RPMI8226 (cell line): ENCODE measurements at regions not wholly inside any gene's neighbourhood (a gene's known extent, or its start where the extent isn't known, plus 50 kb on each side); places are given as distances from the start of the nearest gene placed in this dataset.
"Not testable (repeated sequence)": the region's sequence is repeated elsewhere in the genome, so short reads cannot be mapped to it uniquely, and the experiment has no call there.

Experiments
- DNase-seq: peaks from one replicate; pipeline ENCODE4 v3.0.0-alpha.2; 2015

GRCh38 chr10:56551037-56551436 lies 190.0 kb upstream of the ZWINT start:
- DNase-seq, result no peak

DNA sequence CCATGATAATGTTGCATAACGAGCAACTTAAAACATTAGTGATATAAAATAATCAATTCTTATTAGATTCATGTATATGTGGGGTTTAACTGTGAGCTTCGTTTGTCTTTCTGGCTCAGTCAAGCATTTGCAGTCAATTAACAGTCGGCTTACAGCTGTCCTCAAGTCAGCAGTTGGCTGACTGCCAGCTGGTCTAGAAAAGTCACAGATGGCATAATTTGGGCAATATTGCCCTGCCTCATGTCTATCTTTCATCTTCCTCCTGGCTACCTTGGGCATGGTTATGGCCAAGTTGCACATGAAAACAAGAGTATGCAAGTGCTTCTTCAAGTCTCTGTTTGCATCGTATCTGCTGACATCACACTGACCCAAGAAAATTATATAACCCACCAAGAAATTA lies 186.1 kb upstream of the ZWINT start:
- peak; percentile 64 for DNase-seq

GRCh38 chr10:56537984-56538383 lies 176.9 kb upstream of the ZWINT start:
- no peak for DNase-seq

GRCh38 chr10:56522166-56522565 lies 161.1 kb upstream of the ZWINT start:
- no peak for DNase-seq

DNA sequence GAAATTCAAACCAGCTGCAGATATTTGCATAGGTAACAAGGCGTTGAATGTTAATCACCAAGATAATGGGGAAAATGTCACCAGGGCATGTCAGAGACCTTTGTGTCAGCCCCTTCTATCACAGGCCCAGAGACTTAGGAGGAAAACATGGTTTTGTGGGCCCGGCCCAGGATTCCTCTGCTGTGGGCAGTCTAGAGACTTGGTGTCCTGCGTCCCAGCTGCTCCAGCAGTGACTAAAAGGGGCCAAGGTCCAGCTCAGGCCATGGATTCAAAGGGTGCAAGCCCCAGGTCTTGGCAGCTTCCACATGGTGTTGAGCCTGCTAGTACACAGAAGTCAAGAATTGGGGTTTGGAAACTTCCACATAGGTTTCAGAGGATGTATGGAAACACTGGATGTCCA lies 147.5 kb upstream of the ZWINT start:
- DNase-seq, result no peak

DNA sequence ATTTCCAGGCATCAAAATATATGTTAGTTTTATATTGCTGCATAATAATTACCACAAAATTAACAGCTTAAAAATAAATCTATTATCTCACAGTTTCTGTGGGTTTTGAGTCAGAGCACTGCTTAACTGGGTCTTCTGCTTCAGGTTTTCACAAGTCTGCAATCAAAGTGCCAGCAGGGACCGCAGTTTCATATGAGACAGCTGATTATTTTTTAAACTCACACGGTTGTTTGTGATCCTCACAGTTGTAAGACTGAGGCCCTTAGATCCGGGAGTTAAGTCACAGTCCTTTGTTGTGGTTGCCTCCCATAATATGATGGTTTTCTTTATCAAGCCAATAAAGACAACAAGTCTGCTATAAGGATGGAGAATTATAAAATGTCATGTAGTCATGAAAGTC lies 146.0 kb upstream of the ZWINT start:
- no peak for DNase-seq

DNA sequence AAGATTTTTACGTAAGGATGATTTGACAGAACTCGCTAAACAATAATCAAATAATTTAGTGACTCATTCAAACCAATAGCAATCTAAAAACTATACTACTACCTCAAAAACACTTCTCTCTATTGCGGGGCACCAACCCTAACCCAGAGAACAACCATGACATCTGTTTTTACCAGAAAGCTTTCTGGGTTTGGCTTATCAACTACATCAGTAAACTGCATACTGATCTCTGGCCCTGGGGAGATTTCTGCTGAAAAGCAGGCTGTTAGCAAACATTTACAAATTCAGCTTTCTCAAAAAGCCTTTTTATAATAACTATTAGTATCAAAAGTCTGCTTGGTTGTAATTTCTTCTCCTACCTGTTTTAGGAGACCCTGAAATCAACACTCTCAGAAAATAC lies 144.5 kb upstream of the ZWINT start:
- no peak for DNase-seq

DNA sequence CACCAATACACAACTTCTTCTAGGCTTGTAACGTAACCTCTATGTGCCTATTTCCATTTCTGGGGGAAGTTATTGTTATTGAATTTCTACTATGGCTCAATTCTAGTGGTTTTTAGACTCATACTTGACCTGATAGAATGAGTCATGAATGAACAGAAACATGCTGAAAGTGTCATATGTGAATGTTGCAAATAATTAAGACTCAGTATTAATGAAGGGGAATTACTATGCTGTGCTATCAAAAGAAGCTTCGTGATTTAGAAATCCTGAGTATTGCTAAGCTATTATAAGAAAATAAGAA lies 135.1 kb upstream of the ZWINT start:
- no peak for DNase-seq

- DNase-seq, result no peak
These were observed 126.7 kb upstream of the ZWINT start for GRCh38 chr10:56487746-56488145.

- no peak for DNase-seq
These were observed 120.5 kb upstream of the ZWINT start for GRCh38 chr10:56481521-56482091.

- no peak for DNase-seq
These were observed 111.9 kb upstream of the ZWINT start for GRCh38 chr10:56472978-56473377.

GRCh38 chr10:56470701-56471100 lies 109.6 kb upstream of the ZWINT start:
- no peak for DNase-seq

- DNase-seq, result no peak
These were observed 108.4 kb upstream of the ZWINT start for GRCh38 chr10:56469482-56469881.

DNA sequence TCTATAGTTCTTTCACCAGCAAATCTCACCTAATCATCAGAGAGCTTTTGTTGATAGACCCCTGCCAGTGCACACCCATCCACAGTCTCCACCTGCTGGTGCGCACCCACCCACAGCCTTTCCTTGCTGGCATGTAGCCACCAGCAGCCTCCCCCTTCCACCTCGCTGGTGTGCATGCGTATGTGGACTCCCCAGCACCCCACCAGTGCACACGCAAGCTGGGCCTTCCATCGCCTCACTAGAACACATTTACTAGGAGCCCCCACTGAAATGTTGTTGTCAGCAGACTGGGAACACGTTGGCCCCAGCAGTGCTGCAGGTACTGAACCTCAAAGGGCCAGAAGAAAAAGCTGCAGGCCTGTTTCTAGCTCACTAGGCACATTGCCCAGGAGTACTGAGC lies 104.9 kb upstream of the ZWINT start:
- no peak for DNase-seq

DNA sequence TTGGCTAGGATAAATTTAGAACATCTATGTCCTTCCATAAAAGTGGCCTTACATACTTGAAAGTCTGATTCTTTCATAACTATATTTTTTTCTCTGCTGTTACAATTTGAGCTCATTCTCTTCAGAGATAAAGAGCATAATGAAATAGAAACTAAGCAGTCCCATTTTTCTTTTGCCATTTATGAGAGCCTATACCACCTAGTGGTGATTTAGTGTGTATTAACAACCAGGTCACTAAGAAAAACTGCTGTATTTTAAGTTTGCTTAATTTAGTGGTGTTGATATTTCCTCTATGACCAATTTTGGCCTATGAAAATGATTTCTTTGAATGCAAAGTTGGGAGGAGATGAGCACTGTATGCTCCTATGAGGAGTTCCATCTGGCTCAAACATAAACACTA lies 88.7 kb upstream of the ZWINT start:
- no peak for DNase-seq

DNA sequence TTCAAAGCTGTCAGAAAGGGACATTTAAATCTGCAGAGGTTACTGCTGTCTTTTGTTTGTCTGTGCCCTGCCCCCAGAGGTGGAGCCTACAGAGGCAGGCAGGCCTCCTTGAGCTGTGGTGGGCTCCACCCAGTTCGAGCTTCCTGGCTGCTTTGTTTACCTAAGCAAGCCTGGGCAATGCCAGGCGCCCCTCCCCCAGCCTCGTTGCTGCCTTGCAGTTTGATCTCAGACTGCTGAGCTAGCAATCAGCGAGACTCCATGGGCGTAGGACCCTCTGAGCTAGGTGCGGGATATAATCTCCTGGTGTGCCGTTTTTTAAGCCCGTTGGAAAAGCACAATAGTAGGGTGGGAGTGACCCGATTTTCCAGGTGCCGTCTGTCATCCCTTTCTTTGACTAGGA lies 86.6 kb upstream of the ZWINT start:
- DNase-seq, result not testable (repeated sequence)

- DNase-seq, result not testable (repeated sequence)
These were observed 80.3 kb upstream of the ZWINT start for GRCh38 chr10:56441337-56441736.
